GM12874 (cell line): ENCODE measurements at regions not wholly inside any gene's neighbourhood (a gene's known extent, or its start where the extent isn't known, plus 50 kb on each side); places are given as distances from the start of the nearest gene placed in this dataset.

Experiments
- CTCF ChIP-seq: IDR thresholded peaks from 2 replicates; pipeline ENCODE4 v1.5.1; 2011; ENCODE audit warnings: low read depth, mild to moderate bottlenecking, control low read depth, low read length, moderate library complexity; ENCODE audit not compliant: insufficient read depth

DNA sequence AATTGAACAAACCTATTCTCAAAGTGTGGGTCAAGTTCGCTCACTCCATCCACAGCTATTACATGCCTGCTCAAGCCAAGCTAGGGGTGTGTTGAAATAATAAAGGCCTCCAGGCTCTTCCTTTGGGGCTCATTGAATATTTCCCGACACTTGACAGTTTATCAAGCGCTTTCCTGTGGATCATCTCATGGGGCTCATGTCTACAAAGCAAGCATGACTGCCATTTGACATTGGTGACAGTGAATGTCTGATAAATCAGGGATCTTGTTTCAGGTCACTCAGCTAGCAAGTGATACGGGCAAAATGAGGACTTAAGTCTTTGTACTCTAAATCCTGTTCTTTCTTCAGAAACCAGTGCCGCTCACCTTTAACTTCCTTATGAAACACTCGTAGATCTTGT, 542.6 kb downstream of the TOX3 start:
- TF ChIP-seq CTCF = no peak

GRCh38 chr16:52002026-52002425, 544.9 kb downstream of the TOX3 start:
- TF ChIP-seq CTCF = no peak

DNA sequence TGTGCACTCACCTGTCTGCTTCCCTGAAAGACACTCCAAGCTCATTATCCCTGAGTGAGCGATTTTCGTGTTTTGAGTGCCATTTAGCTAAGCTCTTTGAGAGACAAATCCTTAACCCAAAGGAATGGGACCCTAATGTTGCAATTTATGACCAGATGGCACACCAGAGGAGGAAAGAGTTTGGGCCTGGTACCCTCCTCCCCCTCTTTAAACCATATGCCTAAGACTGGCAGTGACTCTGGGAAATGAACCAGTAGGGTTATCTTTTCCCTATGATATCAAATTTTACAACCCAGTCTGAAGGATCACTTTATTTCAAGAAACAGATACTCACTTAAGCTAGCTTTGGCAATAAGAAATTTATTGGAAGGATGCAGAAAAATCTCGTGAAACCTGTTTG, 550.4 kb downstream of the TOX3 start:
- TF ChIP-seq CTCF = no peak

DNA sequence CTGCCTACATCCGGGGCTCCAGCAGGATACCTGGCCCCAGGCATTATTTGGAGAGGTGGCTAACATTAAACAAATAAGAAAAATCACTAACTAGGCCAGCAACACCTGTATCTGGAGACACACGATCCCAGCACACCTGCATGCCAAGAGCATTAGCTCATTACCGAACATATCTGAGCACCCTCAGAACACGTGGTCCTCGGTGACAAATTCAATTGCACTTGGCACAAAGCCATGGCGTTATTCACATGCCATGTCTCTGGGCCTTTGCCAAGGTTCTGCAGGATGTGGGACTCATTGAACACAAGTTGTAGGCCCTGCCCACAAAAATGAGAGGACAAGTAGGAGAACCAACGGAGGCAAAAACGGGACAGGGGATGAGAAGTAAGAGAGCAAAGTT, 552.3 kb downstream of the TOX3 start:
- TF ChIP-seq CTCF = no peak

GRCh38 chr16:51989637-51990230, 557.2 kb downstream of the TOX3 start:
- TF ChIP-seq CTCF = no peak

- TF ChIP-seq CTCF = no peak
These were observed 558.0 kb downstream of the TOX3 start for GRCh38 chr16:51988977-51989376.

- TF ChIP-seq CTCF = no peak
These were observed 559.4 kb downstream of the TOX3 start for GRCh38 chr16:51987519-51987918.
